Fibroblast of the aortic adventitia (primary cell): ENCODE measurements at regions not wholly inside any gene's neighbourhood (a gene's known extent, or its start where the extent isn't known, plus 50 kb on each side); places are given as distances from the start of the nearest gene placed in this dataset.
"Not testable (repeated sequence)": the region's sequence is repeated elsewhere in the genome, so short reads cannot be mapped to it uniquely, and the experiment has no call there.

ENCODE experiments used
- DNase-seq: peaks from one replicate; pipeline ENCODE4 v3.0.0-alpha.2; 2010; ENCODE audit warnings: low read depth
- H3K4me3 ChIP-seq: 2 replicates; pipeline ENCODE4 v1.5.1; 2011; ENCODE audit warnings: low read depth, mild to moderate bottlenecking, control low read depth, low read length, moderate library complexity
- CTCF ChIP-seq: IDR thresholded peaks from 2 replicates; pipeline ENCODE4 v1.5.1; 2011; ENCODE audit warnings: mild to moderate bottlenecking, low read length, control low read depth, inconsistent platforms; ENCODE audit not compliant: insufficient read depth

- TF ChIP-seq CTCF: no peak
Measured at GRCh38 chr2:188023035-188023434, 268.6 kb upstream of the GULP1 start.

DNA sequence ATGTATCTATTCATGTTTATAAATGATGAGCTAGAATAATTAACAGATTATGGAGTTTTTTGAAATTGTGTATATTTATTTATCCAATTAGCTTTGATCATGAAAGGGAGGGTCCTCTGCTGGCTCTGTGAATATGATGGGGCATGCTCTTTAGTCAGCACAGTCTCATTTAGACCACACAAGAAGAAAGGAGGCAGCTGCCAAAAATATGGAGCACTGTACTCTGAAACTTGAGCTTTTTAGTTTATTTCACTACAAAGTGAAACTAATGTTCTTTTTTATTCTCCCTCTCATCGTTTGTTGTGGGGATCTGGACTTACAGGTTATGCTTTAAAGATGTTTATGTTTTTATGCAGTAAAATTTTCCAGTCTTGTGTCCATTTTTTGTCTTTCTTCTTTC lies 266.9 kb upstream of the GULP1 start:
- no peak overlapping the region for H3K4me3 ChIP-seq
- TF ChIP-seq CTCF: no peak
- DNase-seq: peak; percentile 40

More at GRCh38 chr2:188023035-188023434, 268.6 kb upstream of the GULP1 start:
- no peak for DNase-seq
- no peak overlapping the region for H3K4me3 ChIP-seq

DNA sequence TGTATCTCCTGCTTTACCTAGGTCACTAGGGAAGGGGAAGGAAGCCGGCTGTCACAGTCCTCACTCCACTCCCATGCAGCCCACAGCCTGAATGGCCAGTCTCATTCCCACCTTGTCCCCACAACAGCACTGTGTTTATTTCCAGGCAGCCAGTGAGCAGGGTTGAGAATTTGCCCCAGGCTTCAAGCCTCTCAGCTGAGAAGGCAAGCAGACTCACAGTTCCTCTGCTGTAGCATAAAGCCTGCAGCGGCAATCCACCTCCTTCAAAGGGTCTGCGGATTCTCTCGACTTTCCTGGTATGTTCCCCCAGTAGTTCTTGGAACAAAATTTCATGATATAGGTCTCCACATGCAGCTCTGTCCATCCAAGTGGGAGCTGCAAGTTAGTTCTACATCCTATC lies 262.9 kb upstream of the GULP1 start:
- no peak for TF ChIP-seq CTCF
- no peak overlapping the region for H3K4me3 ChIP-seq
- DNase-seq: no peak

- TF ChIP-seq CTCF: no peak
- DNase-seq: no peak
- no peak overlapping the region for H3K4me3 ChIP-seq
Measured at GRCh38 chr2:188032306-188032705, 259.4 kb upstream of the GULP1 start.

GRCh38 chr2:188032786-188033185 lies 258.9 kb upstream of the GULP1 start:
- no peak overlapping the region for H3K4me3 ChIP-seq
- no peak for DNase-seq
- no peak for TF ChIP-seq CTCF

- not testable (repeated sequence) for DNase-seq, H3K4me3 ChIP-seq
Measured at GRCh38 chr2:188033240-188033639, 258.4 kb upstream of the GULP1 start.

DNA sequence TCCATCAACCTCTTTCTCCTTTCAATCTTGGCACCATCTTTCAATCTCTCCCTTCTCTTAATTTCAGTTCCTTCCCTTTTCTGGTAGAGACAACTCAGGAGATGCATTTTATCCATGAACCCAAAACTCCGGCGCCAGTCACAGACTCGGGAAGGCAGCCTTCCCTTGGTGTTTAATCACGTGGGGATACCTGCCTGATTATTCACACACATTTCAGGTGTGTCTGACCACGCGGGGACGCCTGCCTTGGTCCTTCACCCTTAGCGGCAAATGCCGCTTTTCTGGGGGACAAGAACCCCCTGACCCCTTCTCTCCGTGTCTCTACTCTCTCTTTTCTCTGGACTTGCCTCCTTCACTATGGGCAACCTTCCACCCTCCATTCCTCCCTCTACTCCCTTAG lies 257.6 kb upstream of the GULP1 start:
- DNase-seq, H3K4me3 ChIP-seq: not testable (repeated sequence)

- not testable (repeated sequence) for DNase-seq, H3K4me3 ChIP-seq
Measured at GRCh38 chr2:188035377-188035776, 256.3 kb upstream of the GULP1 start.

DNA sequence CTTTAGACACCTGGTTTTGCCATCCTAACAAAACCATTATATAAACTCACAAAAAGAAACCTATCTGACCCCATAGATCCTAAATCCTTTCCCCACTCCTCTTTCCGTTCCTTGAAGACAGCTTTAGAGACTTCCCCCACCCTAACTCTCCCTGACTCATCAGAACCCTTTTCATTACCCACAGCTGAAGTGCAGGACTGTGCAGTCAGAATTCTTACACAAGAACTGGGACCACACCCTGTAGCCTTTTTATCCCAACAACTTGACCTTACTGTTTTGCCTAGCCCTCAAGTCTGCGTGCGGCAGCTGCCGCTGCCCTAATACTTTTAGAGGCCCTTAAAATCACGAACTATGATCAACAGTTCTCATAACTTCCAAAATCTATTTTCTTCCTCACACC lies 254.9 kb upstream of the GULP1 start:
- not testable (repeated sequence) for H3K4me3 ChIP-seq
- peak; percentile 61 for DNase-seq
